Brain microvascular endothelial cell (primary cell): ENCODE measurements at regions not wholly inside any gene's neighbourhood (a gene's known extent, or its start where the extent isn't known, plus 50 kb on each side); places are given as distances from the start of the nearest gene placed in this dataset.

ENCODE experiments used
- DNase-seq: peaks from one replicate; pipeline ENCODE4 v3.0.0-alpha.2; 2020
- H3K27ac ChIP-seq: fragments of 250-450 bp; sonication (Bioruptor Pico); 2 replicates; pipeline ENCODE4 v1.5.1; 2020; ENCODE audit warnings: mild to moderate bottlenecking, moderate library complexity
- H3K27me3 ChIP-seq: fragments of 250-450 bp; sonication (Bioruptor Pico); replicated peaks from 2 replicates; pipeline ENCODE4 v1.5.1; 2020; ENCODE audit warnings: mild to moderate bottlenecking
- H3K36me3 ChIP-seq: fragments of 250-450 bp; sonication (Bioruptor Pico); replicated peaks from 2 replicates; pipeline ENCODE4 v1.5.1; 2020; ENCODE audit warnings: mild to moderate bottlenecking
- H3K4me3 ChIP-seq: 2 replicates; pipeline ENCODE4 v1.5.1; 2011; ENCODE audit warnings: low read depth, mild to moderate bottlenecking, control low read depth, low read length, moderate library complexity
- in situ Hi-C: cut with HindIII; loops from 2 replicates; pipeline ENCODE4 v1.10.0; 2017; ENCODE audit warnings: low sequenced_read_pairs, low pct_ligation_motif_present
- TF ChIP-seq, protein P1 (sequence below): IDR thresholded peaks from 2 replicates; pipeline ENCODE4 v1.5.1; 2011; ENCODE audit warnings: low read depth, mild to moderate bottlenecking, moderate library complexity, low read length, control low read depth, inconsistent platforms; ENCODE audit errors: missing control alignments

DNA sequence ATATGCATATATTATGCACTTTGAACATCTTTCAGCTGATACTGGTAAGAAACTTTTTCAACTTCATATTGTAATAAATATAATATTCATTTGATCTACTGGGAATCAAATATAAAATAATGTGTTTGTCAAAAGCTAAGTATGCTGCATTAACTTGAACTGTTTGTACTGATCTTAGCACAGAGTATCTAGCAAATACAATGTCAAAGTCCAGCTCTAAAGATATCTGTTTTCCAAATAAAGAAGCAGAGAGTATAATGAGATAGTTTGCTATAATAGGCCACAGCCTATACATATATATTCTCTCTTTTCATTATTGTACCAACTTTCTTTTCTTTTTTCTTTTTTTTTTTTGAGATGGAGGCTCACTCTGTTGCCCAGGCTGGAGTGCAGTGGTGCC lies 417.0 kb downstream of the TMEM161B start:
- in situ Hi-C loops: no loop called here
- no peak for DNase-seq
- TF ChIP-seq, protein P1, sequence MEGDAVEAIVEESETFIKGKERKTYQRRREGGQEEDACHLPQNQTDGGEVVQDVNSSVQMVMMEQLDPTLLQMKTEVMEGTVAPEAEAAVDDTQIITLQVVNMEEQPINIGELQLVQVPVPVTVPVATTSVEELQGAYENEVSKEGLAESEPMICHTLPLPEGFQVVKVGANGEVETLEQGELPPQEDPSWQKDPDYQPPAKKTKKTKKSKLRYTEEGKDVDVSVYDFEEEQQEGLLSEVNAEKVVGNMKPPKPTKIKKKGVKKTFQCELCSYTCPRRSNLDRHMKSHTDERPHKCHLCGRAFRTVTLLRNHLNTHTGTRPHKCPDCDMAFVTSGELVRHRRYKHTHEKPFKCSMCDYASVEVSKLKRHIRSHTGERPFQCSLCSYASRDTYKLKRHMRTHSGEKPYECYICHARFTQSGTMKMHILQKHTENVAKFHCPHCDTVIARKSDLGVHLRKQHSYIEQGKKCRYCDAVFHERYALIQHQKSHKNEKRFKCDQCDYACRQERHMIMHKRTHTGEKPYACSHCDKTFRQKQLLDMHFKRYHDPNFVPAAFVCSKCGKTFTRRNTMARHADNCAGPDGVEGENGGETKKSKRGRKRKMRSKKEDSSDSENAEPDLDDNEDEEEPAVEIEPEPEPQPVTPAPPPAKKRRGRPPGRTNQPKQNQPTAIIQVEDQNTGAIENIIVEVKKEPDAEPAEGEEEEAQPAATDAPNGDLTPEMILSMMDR: no peak
- H3K27me3 ChIP-seq: no peaks in the 10 kb centered on the region
- H3K27ac ChIP-seq: no peak overlapping the region
- H3K36me3 ChIP-seq: no peaks in the 10 kb centered on the region
- no peak overlapping the region for H3K4me3 ChIP-seq

DNA sequence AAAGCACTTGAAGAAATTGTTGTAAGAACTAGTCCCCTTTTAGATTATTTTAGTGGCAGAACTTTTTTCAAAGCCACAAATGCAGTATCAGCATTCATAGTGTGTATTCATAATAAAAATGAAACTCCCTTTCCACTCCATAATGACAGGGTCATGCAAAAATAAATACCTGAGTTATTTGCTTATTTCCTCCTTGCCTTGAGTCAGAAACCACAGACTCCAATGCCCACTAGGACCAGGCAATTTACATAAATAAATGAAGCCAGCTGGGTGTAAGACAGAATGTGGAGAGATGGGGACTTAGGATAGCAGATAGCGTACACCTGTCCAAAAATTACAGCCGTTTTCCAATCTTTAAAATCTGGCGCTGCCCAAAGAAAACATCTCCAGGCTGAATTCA lies 417.8 kb downstream of the TMEM161B start:
- Histone ChIP-seq H3K27me3 (no peaks in the 10 kb centered on the region), H3K4me3 (no peak overlapping the region), H3K36me3 (no peaks in the 10 kb centered on the region), H3K27ac (no peak overlapping the region)
- DNase-seq: no peak
- in situ Hi-C loops: no loop called here
- TF ChIP-seq, protein P1: no peak

DNA sequence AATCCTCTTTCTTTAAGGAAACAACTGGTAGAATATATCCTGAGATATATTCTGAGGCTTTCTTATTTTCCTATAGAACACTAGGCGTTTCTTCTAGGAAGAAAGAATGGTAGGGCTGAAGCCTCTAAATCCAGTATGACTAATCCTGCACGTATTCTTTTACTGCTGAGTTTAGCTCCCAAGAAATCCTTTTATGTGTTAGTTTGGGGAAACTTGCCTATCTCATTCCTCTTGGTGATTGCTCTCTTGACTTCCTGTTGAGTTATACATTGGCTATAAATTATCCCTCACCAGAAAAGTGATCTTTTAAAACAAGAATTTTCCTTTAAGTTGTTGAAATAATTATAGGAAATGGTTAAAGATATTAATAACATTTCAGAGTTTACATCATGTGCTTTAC lies 422.9 kb downstream of the TMEM161B start:
- Histone ChIP-seq H3K27me3 (no peaks in the 10 kb centered on the region), H3K36me3 (no peaks in the 10 kb centered on the region), H3K4me3 (no peak overlapping the region), H3K27ac (no peak overlapping the region)
- DNase-seq: no peak
- in situ Hi-C loops: no loop called here
- TF ChIP-seq, protein P1: no peak

DNA sequence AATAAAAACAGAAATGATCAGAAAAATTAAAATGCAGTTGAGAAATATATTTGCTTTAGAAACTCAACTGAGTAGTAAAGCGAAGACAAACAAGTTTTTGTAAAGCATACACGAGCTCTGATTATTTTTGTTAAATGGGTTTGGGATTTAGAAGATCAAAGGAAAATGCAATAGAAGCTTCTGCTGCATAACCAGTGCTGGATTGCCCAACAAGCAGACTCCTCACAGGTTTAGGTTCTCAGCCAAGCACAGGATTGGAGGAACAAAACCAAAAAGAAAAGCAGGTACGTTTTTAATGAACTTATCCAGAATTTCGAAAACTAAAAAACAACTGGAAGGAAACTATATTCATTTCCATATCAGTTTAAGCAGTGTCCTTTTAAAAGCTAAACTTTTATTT lies 423.8 kb downstream of the TMEM161B start:
- H3K4me3 ChIP-seq: no peak overlapping the region
- in situ Hi-C loops: no loop called here

DNA sequence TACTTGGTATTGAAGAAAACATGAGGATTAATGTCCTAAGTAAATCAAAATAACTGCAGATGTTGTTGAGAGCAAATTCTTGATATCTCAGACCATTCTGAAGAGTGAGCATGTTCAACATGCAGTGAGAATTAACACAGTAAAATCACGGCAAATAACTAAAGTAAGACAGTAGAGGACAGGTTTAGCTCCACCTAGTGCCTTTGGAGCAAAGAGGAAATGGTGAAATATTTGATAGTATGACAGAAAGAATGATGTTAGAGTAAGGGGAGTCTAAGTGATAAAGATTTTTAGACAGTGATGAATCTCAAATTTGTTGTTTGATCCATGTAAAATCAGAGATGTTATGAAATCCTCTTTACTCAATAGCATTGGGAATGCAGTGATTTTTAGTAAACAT lies 424.2 kb downstream of the TMEM161B start:
- H3K36me3 ChIP-seq: no peaks in the 10 kb centered on the region
- TF ChIP-seq, protein P1: no peak
- H3K27me3 ChIP-seq: no peaks in the 10 kb centered on the region
- no peak overlapping the region for H3K27ac ChIP-seq
- in situ Hi-C loops: no loop called here
- DNase-seq: no peak
- H3K4me3 ChIP-seq: no peak overlapping the region

More for the DNA sequence above, 423.8 kb downstream of the TMEM161B start:
- no peak for DNase-seq
- H3K27ac ChIP-seq: no peak overlapping the region
- no peaks in the 10 kb centered on the region for H3K27me3 ChIP-seq
- TF ChIP-seq, protein P1: no peak
- H3K36me3 ChIP-seq: no peaks in the 10 kb centered on the region

DNA sequence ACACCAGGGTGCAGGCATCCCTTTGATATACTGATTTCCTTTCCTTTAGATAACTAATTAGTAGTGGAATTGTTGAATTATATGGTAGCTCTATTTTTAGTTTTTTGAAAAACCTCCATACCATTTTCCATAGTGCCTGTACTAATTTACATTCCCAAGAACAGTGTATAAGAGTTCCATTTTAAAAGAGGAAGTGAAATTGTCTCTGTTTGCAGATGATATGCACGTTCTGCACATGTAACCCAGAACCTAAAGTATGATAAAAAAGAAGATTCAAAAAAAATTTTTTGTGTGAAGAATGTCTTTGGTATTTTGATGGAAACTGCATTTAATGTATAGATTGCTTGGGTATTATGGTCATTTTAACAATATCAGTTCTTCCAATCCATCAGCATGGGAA lies 424.0 kb upstream of the CCNH start:
- TF ChIP-seq, protein P1: no peak
- Histone ChIP-seq H3K36me3 (no peaks in the 10 kb centered on the region), H3K27ac (no peak overlapping the region), H3K27me3 (no peaks in the 10 kb centered on the region), H3K4me3 (no peak overlapping the region)
- DNase-seq: no peak
- in situ Hi-C loops: no loop called here
